ENCODE measurements at regions not wholly inside any gene's neighbourhood (a gene's known extent, or its start where the extent isn't known, plus 50 kb on each side); places are given as distances from the start of the nearest gene placed in this dataset.

GRCh38 chr1:200306944-200307754 lies 102.7 kb downstream of the ZNF281 start:
- H3K4me3 ChIP-seq (ENCODE audit: low read depth, low read length) = no peak overlapping the region
- TF ChIP-seq CTCF (IDR thresholded peaks at IDR 0.05; ENCODE audit: low read depth, low read length) = peak; percentile 81

DNA sequence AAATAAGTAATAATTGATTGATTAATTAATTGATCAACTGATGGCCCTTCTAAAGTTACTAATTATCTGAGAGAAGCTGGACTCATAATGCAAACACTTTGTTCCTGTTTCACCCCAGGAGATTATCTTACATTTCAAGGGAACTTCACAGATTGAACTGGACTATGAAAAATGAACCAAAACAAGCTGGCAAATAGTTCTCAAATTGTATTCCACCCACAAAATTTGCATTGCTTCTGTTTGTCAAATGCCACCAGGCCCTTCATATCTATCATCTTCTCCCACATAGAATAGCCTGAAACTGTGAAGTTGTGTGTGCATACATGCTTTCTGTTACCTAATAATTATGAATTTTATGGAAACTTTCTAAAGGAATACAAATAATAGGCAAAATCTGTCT lies 104.0 kb downstream of the ZNF281 start:
- no peak for TF ChIP-seq CTCF (IDR thresholded peaks at IDR 0.05; ENCODE audit: low read depth, low read length)
- no peak overlapping the region for H3K4me3 ChIP-seq (ENCODE audit: low read depth, low read length)

DNA sequence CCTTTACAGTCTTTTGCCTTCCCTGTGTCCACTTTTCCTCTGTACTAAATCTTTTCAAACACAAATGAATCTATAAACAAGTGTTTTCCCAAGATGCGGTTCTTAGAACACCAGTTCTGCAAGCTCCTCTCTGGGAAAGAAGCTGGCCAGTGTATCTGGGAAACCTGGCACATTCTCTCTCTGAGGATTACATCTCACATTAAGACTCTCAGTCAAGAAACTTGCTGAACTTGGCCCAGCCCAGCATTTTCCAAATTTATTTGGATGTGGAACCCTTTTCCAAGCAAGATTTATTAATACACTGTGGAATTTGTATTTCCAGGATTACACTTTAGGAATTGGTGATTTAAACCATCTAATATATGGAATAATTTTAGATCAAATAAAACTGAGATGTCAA lies 105.7 kb downstream of the ZNF281 start:
- H3K4me3 ChIP-seq (ENCODE audit: low read depth, low read length) = no peak overlapping the region
- no peak for TF ChIP-seq CTCF (IDR thresholded peaks at IDR 0.05; ENCODE audit: low read depth, low read length)

GRCh38 chr1:200302921-200303290 lies 106.9 kb downstream of the ZNF281 start:
- H3K4me3 ChIP-seq (ENCODE audit: low read depth, low read length) = peak overlapping the region; percentile 70

DNA sequence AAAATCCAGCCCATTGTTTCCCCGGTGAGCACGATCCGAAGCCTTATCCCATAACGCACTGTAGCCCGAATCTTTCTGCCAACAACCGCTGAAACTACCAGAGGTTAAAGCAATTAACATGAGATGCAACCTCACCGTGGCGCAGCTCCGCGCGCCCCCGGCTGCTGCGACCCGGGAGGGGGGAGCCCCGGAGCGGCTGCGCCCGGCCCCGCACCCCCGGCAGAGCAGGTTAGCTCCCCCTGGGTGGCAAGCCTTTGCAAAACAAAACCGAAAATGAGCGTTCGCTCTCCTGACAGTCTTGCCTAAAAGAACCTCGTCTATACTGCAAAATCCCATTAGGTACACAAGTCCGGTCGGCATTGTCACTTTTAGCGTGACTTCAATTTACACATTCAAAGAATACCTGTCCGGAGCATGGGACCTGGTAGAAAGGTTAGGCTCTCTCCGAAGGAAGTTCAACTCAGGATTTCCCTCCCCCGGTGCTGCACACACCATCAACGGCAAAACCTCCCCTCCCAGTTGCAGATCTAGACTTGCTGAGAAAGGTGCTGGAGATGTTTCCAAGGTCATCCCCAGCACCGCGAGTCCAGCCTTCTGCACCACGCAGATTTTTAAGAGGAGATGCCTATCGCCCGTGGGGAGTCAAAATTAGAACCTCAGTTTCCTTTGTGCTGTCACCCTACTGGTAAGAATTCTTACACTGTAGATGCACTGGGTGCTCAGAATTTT lies 107.5 kb downstream of the ZNF281 start:
- TF ChIP-seq CTCF (IDR thresholded peaks at IDR 0.05; ENCODE audit: low read depth, low read length) = no peak
- H3K4me3 ChIP-seq (ENCODE audit: low read depth, low read length) = peak overlapping the region; percentile 70

More at GRCh38 chr1:200302921-200303290, 106.9 kb downstream of the ZNF281 start:
- TF ChIP-seq CTCF (IDR thresholded peaks at IDR 0.05; ENCODE audit: low read depth, low read length) = no peak

DNA sequence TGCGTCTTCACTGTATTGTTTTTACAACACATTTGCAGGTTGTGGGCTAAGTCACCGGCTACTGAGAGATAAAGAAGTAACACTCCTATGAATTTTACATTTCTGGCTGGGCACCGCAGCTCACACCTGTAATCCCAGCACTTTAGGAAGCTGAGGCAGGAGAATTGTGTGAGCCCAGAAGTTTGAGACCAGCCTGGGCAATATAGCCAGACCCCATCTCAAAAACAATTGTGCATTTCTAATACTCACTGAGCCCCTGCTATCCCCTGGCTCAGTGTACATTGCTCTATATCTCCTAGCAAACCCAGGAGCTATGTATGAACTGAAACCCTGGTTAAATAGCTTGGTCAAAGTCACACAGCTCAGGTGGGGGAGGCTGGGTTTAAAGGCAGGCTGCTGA lies 108.7 kb downstream of the ZNF281 start:
- TF ChIP-seq CTCF (IDR thresholded peaks at IDR 0.05; ENCODE audit: low read depth, low read length) = no peak
- H3K4me3 ChIP-seq (ENCODE audit: low read depth, low read length) = no peak overlapping the region

- no peak for TF ChIP-seq CTCF (IDR thresholded peaks at IDR 0.05; ENCODE audit: low read depth, low read length)
- H3K4me3 ChIP-seq (ENCODE audit: low read depth, low read length) = no peak overlapping the region
These were observed 110.3 kb downstream of the ZNF281 start for GRCh38 chr1:200299571-200299970.

Data from WI38 (cell line).